ENCODE measurements at regions not wholly inside any gene's neighbourhood (a gene's known extent, or its start where the extent isn't known, plus 50 kb on each side); places are given as distances from the start of the nearest gene placed in this dataset.

DNA sequence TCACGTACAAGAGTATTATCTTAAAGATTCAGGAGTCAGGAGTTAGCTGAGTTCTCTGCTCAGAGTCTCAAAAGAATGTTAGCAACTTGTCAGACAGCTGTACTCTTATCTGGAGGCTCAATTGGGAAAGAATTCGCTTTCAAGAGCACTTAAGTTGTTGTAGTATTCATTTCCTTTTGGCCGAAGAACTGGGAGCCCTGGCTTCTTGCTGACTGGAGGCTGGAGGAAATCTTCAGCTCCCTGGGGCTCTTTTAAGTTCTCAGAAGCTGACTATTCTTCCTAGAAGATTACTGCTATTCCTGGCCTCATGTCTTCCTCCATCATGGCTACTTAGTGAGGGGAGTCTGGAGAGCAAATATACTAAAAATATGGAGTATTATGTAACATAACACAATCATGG, 587.2 kb downstream of the EPHA5 start:
- TF ChIP-seq, protein P1, sequence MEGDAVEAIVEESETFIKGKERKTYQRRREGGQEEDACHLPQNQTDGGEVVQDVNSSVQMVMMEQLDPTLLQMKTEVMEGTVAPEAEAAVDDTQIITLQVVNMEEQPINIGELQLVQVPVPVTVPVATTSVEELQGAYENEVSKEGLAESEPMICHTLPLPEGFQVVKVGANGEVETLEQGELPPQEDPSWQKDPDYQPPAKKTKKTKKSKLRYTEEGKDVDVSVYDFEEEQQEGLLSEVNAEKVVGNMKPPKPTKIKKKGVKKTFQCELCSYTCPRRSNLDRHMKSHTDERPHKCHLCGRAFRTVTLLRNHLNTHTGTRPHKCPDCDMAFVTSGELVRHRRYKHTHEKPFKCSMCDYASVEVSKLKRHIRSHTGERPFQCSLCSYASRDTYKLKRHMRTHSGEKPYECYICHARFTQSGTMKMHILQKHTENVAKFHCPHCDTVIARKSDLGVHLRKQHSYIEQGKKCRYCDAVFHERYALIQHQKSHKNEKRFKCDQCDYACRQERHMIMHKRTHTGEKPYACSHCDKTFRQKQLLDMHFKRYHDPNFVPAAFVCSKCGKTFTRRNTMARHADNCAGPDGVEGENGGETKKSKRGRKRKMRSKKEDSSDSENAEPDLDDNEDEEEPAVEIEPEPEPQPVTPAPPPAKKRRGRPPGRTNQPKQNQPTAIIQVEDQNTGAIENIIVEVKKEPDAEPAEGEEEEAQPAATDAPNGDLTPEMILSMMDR (IDR thresholded peaks at IDR 0.05; ENCODE audit: control insufficient read depth, extremely low read depth, insufficient read depth): no peak
- no peak overlapping the region for H3K4me3 ChIP-seq (ENCODE audit: low read depth, low read length)
- DNase-seq (ENCODE audit: low read depth): no peak

- H3K4me3 ChIP-seq (ENCODE audit: low read depth, low read length): no peak overlapping the region
- no peak for DNase-seq (ENCODE audit: low read depth)
- TF ChIP-seq, protein P1 (IDR thresholded peaks at IDR 0.05; ENCODE audit: control insufficient read depth, extremely low read depth, insufficient read depth): no peak
These were observed 598.7 kb downstream of the EPHA5 start for GRCh38 chr4:65071564-65071963.

- no peak overlapping the region for H3K4me3 ChIP-seq (ENCODE audit: low read depth, low read length)
- DNase-seq (ENCODE audit: low read depth): no peak
- TF ChIP-seq, protein P1 (IDR thresholded peaks at IDR 0.05; ENCODE audit: control insufficient read depth, extremely low read depth, insufficient read depth): no peak
These were observed 601.1 kb downstream of the EPHA5 start for GRCh38 chr4:65069177-65069576.

- no peak for DNase-seq (ENCODE audit: low read depth)
- H3K4me3 ChIP-seq (ENCODE audit: low read depth, low read length): no peak overlapping the region
- TF ChIP-seq, protein P1 (IDR thresholded peaks at IDR 0.05; ENCODE audit: control insufficient read depth, extremely low read depth, insufficient read depth): no peak
These were observed 604.2 kb downstream of the EPHA5 start for GRCh38 chr4:65066106-65066505.

DNA sequence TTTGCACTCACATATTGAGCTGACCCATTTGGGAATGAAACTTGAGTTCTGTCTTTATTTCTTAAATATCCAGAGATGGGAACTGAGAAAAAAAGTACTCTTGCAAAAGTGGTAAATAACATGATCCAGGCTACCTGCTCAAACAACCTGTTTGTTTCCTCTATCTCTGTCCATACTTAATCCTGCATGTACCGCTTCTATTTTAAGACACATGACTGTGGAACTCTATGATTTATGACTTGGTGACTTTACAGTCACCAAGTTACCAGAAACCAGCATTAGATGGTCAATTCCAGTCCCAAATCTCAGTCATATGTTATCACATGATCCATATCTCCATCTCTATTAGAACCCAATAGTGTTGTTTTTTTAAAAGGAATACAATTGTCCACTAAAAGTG, 606.7 kb downstream of the EPHA5 start:
- TF ChIP-seq, protein P1 (IDR thresholded peaks at IDR 0.05; ENCODE audit: control insufficient read depth, extremely low read depth, insufficient read depth): no peak
- no peak for DNase-seq (ENCODE audit: low read depth)
- H3K4me3 ChIP-seq (ENCODE audit: low read depth, low read length): no peak overlapping the region

DNA sequence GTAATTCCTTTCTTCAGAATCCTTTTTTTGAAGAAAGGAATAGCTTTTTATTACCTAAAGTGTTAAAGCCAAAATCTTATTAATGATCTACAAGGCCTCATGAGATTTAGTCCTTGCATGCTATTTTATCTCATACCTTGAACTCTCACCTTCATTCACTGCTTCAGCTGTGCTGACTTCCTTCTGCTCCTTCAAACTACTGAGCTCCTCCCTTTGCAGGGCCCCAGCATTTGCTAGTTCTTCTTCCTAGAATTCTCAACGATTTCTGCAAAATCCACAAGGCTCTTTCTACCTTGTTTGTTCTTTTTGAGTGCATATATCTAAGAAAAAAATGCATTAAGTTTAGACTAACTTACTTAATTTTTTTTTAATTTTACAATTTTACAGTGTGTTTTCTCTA, 619.5 kb downstream of the EPHA5 start:
- no peak overlapping the region for H3K4me3 ChIP-seq (ENCODE audit: low read depth, low read length)
- TF ChIP-seq, protein P1 (IDR thresholded peaks at IDR 0.05; ENCODE audit: control insufficient read depth, extremely low read depth, insufficient read depth): no peak
- DNase-seq (ENCODE audit: low read depth): no peak

Data from LNCaP clone FGC (cell line).